Mucosa of descending colon (tissue), 3 donors: ENCODE measurements at regions not wholly inside any gene's neighbourhood (a gene's known extent, or its start where the extent isn't known, plus 50 kb on each side); places are given as distances from the start of the nearest gene placed in this dataset.

Source experiments
- ATAC-seq: fragments of 200-7000 bp; cut with Tn5 transposase; one replicate; pipeline ENCODE4 v1.9.1; 2020; ENCODE audit warnings: mild to moderate bottlenecking, moderate library complexity
- DNase-seq, 3 donors: peaks; one replicate each; pipeline ENCODE4 v3.0.0-alpha.2; 2020
- H3K36me3 ChIP-seq: fragments of 200-600 bp; one replicate; pipeline ENCODE4 v1.8.0; 2021; ENCODE audit warnings: low read depth, mild to moderate bottlenecking
- H3K4me1 ChIP-seq: fragments of 200-600 bp; one replicate; pipeline ENCODE4 v1.8.0; 2021; ENCODE audit warnings: low read depth, mild to moderate bottlenecking
- H3K4me3 ChIP-seq: fragments of 200-600 bp; one replicate; pipeline ENCODE4 v1.8.0; 2021; ENCODE audit warnings: mild to moderate bottlenecking
- H3K9me3 ChIP-seq: fragments of 200-600 bp; one replicate; pipeline ENCODE4 v1.8.0; 2021; ENCODE audit warnings: mild to moderate bottlenecking
- CTCF ChIP-seq: fragments of 200-600 bp; IDR thresholded peaks from one replicate; pipeline ENCODE4 v1.8.0; 2022; ENCODE audit warnings: antibody characterized with exemption, mild to moderate bottlenecking
- intact Hi-C, 2 donors: fragments of 100-400 bp; cut with DNase I in 1 of 2; cut with micrococcal nuclease in 1 of 2; formaldehyde crosslinking; loops; one replicate each; pipeline versions ENCODE4 v1.11.0 to v1.11.1; 2022; cut with DNase I, micrococcal nuclease
- donor health status: DM: no; HTN: no; CAD: no; lungs with moderate emphysema.
- donor health status: DM: no; HTN: no; CAD: no.
- donor health status: DM: no; HTN: yes; CAD: no.

- H3K4me1 ChIP-seq, result peaks cover 11% of the 10 kb centered on the region
- no peak overlapping the region for H3K4me3 ChIP-seq
- H3K9me3 ChIP-seq, result no peaks in the 10 kb centered on the region
- H3K36me3 ChIP-seq, result no peaks in the 10 kb centered on the region
- ATAC-seq, result no peak
- DNase-seq, result no peak
- TF ChIP-seq CTCF, result no peak
- intact Hi-C loops, result loop anchor here in 1 of 2 donors (10.0 kb wide), 1 partner anchor 50 kb away; no protein-coding TSS in a partner anchor
Measured at GRCh38 chr11:15764326-15764725, 592.0 kb downstream of the SOX6 start.

GRCh38 chr11:15764948-15765347, 591.4 kb downstream of the SOX6 start:
- Histone ChIP-seq H3K4me3 (no peak overlapping the region), H3K4me1 (peaks cover 11% of the 10 kb centered on the region), H3K36me3 (no peaks in the 10 kb centered on the region), H3K9me3 (no peaks in the 10 kb centered on the region)
- ATAC-seq (peak; percentile 57), DNase-seq (peak in 1 of 3 donors; percentile 56)
- TF ChIP-seq CTCF, result no peak
- intact Hi-C loops, result loop anchor here in 1 of 2 donors (10.0 kb wide), 1 partner anchor 50 kb away; no protein-coding TSS in a partner anchor

GRCh38 chr11:15765530-15765929, 590.8 kb downstream of the SOX6 start:
- Histone ChIP-seq H3K4me3 (no peak overlapping the region), H3K36me3 (no peaks in the 10 kb centered on the region), H3K9me3 (no peaks in the 10 kb centered on the region), H3K4me1 (peaks cover 11% of the 10 kb centered on the region)
- intact Hi-C loops, result loop anchor here in 1 of 2 donors (10.0 kb wide), 1 partner anchor 49 kb away; no protein-coding TSS in a partner anchor
- DNase-seq (no peak), ATAC-seq (peak; percentile 28)
- TF ChIP-seq CTCF, result no peak

GRCh38 chr11:15768321-15768720, 588.0 kb downstream of the SOX6 start:
- DNase-seq, result peak in 1 of 3 donors; percentile 57
- peaks cover 11% of the 10 kb centered on the region for H3K4me1 ChIP-seq
- H3K9me3 ChIP-seq, result no peaks in the 10 kb centered on the region
- ATAC-seq, result peak; percentile 69
- intact Hi-C loops, result loop anchor here in 1 of 2 donors (10.0 kb wide), 1 partner anchor 46 kb away; no protein-coding TSS in a partner anchor
- TF ChIP-seq CTCF, result no peak
- no peak overlapping the region for H3K4me3 ChIP-seq
- no peaks in the 10 kb centered on the region for H3K36me3 ChIP-seq

GRCh38 chr11:15769203-15769602, 587.1 kb downstream of the SOX6 start:
- H3K9me3 ChIP-seq, result no peaks in the 10 kb centered on the region
- H3K4me1 ChIP-seq, result peaks cover 11% of the 10 kb centered on the region
- no peak overlapping the region for H3K4me3 ChIP-seq
- no peak for TF ChIP-seq CTCF
- no peaks in the 10 kb centered on the region for H3K36me3 ChIP-seq
- ATAC-seq, result peak; percentile 83
- peak; percentile 66 to 80 (median 73) for DNase-seq
- intact Hi-C loops, result loop anchor here in 1 of 2 donors (10.0 kb wide), 1 partner anchor 46 kb away; no protein-coding TSS in a partner anchor
